ENCODE measurements at regions not wholly inside any gene's neighbourhood (a gene's known extent, or its start where the extent isn't known, plus 50 kb on each side); places are given as distances from the start of the nearest gene placed in this dataset.

DNA sequence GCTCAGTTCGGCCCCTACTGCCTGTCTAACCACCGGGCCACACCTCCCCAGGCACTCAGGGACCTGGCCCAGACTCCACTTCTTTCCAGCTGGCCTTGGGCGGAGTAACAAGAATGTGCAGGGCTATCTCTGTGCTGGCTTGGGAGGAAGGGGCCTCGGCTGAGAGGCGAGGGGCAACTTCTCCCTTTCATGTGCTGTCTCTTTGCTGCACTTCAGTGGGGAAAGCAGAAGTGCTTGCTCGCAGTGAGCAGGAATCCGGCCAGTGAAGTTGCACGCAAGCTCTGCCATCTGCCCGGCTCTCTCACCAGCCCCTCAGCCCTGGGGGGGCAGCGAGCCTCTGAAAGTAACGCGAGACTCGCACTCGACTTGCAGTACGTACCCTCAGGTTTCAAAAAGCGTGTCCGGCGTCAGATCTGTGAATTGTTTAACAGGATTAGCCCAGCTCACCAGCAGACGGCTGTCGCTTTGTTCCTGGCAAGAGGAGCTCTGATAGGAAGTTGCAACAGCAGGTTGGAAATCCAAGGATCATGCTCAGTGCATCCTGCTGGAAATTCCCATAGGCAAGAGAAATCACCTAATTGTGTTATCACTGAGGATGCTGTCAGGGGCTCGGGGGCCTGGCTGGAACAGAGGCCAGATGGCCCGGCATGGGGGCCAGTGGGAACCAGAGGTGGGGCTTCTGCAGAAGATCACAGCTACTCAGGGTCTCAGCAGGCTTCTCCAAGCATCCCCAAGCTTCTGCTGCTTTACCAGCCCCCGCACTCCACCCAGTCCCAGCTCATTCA, 221.1 kb downstream of the NPHP4 start:
- Histone ChIP-seq H3K4me1 (ENCODE audit: control insufficient read depth in 2 of 2, insufficient read depth in 2 of 2, low read length in 2 of 2) (no peaks in the 10 kb centered on the region), H3K79me2 (ENCODE audit: control insufficient read depth, insufficient read depth, low read length) (no peaks in the 10 kb centered on the region), H3K9ac (ENCODE audit: low read length) (no peak overlapping the region), H3K27ac (ENCODE audit: low read length in 2 of 2) (no peak overlapping the region), H4K20me1 (ENCODE audit: control insufficient read depth, insufficient read depth, low read length, poor library complexity, severe bottlenecking) (no peaks in the 10 kb centered on the region), H3K4me2 (replicated peaks; ENCODE audit: low read depth, low read length, poor library complexity, severe bottlenecking) (no peak overlapping the region), H2AFZ (ENCODE audit: insufficient read depth, low read depth, low read length, poor library complexity, severe bottlenecking) (no peak overlapping the region), H3K36me3 (replicated peaks in 1 of 2; ENCODE audit: control extremely low read depth in 1 of 2, control insufficient read depth in 1 of 2, extremely low read depth in 1 of 2, insufficient read depth in 2 of 2, low read length in 1 of 2) (no peaks in the 10 kb centered on the region), H3K27me3 (replicated peaks in 1 of 4; ENCODE audit: control extremely low read depth in 1 of 4, control insufficient read depth in 3 of 4, insufficient read depth in 4 of 4, low read length in 3 of 4) (no peaks in the 10 kb centered on the region), H3K9me3 (ENCODE audit: control extremely low read depth in 1 of 3, control insufficient read depth in 2 of 3, insufficient read depth in 1 of 3, low read length in 2 of 3) (no peaks in the 10 kb centered on the region), H3K4me3 (ENCODE audit: control extremely low read depth in 1 of 5, extremely low read depth in 1 of 5, insufficient read depth in 1 of 5, low read depth in 2 of 5, low read length in 4 of 5) (no peak overlapping the region)
- TF ChIP-seq, protein P1, sequence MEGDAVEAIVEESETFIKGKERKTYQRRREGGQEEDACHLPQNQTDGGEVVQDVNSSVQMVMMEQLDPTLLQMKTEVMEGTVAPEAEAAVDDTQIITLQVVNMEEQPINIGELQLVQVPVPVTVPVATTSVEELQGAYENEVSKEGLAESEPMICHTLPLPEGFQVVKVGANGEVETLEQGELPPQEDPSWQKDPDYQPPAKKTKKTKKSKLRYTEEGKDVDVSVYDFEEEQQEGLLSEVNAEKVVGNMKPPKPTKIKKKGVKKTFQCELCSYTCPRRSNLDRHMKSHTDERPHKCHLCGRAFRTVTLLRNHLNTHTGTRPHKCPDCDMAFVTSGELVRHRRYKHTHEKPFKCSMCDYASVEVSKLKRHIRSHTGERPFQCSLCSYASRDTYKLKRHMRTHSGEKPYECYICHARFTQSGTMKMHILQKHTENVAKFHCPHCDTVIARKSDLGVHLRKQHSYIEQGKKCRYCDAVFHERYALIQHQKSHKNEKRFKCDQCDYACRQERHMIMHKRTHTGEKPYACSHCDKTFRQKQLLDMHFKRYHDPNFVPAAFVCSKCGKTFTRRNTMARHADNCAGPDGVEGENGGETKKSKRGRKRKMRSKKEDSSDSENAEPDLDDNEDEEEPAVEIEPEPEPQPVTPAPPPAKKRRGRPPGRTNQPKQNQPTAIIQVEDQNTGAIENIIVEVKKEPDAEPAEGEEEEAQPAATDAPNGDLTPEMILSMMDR (IDR thresholded peaks at IDR 0.05), result no peak
- TF ChIP-seq EZH2 (IDR thresholded peaks at IDR 0.05; ENCODE audit: borderline replicate concordance, insufficient read depth, low read depth, low read length, poor library complexity, severe bottlenecking), result no peak
- ATAC-seq (ENCODE audit: low read depth), result no peak
- DNase-seq, result no peak
- WGBS (ENCODE audit: insufficient coverage), result 13% methylated on average over 23 of the region's 23 CpGs
- Mint-ChIP-seq H3K4me1 (no peaks in the 10 kb centered on the region), H3K9me3 (ENCODE audit: insufficient read depth) (no peaks in the 10 kb centered on the region), H3K27me3 (peaks cover 16% of the 10 kb centered on the region), H3K27ac (no peak overlapping the region), H3K4me3 (no peak overlapping the region)
- intact Hi-C loops (cut with micrococcal nuclease), result no loop called here
- POLR2A ChIA-PET, result no interaction called here
- CTCF ChIA-PET, result no interaction called here

DNA sequence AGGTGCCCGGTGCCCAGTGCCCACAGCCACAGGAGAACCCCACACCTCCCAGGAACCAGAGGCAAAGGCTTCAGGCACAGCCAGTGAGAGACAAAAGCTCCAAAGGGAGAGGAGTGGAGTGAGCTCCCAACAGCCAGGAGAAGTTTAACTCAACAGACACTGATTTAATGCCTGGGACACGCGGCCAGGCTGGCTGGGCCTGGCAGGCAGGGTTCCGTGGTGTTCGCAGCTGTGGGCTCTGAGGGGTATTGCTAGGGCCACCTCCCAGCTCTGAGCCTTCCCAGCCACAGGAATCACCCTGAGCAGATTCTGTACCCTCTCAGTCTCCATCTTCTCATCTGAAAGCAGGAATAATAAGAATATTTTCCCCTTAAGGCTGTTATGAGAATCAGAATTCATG, 222.5 kb downstream of the NPHP4 start:
- 97% methylated on average over 4 of the region's 5 CpGs for WGBS (ENCODE audit: insufficient coverage)
- no peaks in the 10 kb centered on the region for H3K36me3 ChIP-seq (replicated peaks in 1 of 2; ENCODE audit: control extremely low read depth in 1 of 2, control insufficient read depth in 1 of 2, extremely low read depth in 1 of 2, insufficient read depth in 2 of 2, low read length in 1 of 2)
- H3K4me2 ChIP-seq (replicated peaks; ENCODE audit: low read depth, low read length, poor library complexity, severe bottlenecking), result no peak overlapping the region
- H3K9me3 ChIP-seq (ENCODE audit: control extremely low read depth in 1 of 3, control insufficient read depth in 2 of 3, insufficient read depth in 1 of 3, low read length in 2 of 3), result peaks cover 0 to 4% (median 0%) of the 10 kb centered on the region in 3 donors
- Mint-ChIP-seq H3K4me1 (no peaks in the 10 kb centered on the region), H3K9me3 (ENCODE audit: insufficient read depth) (no peaks in the 10 kb centered on the region), H3K4me3 (no peak overlapping the region), H3K27me3 (peaks cover 20% of the 10 kb centered on the region), H3K27ac (no peak overlapping the region)
- H3K79me2 ChIP-seq (ENCODE audit: control insufficient read depth, insufficient read depth, low read length), result no peaks in the 10 kb centered on the region
- DNase-seq (no peak), ATAC-seq (ENCODE audit: low read depth) (no peak)
- TF ChIP-seq EZH2 (IDR thresholded peaks at IDR 0.05; ENCODE audit: borderline replicate concordance, insufficient read depth, low read depth, low read length, poor library complexity, severe bottlenecking), result no peak
- TF ChIP-seq, protein P1 (IDR thresholded peaks at IDR 0.05), result no peak
- H3K4me3 ChIP-seq (ENCODE audit: control extremely low read depth in 1 of 5, extremely low read depth in 1 of 5, insufficient read depth in 1 of 5, low read depth in 2 of 5, low read length in 4 of 5), result no peak overlapping the region
- peaks cover 0 to 3% (median 0%) of the 10 kb centered on the region in 4 experiments for H3K27me3 ChIP-seq (replicated peaks in 1 of 4; ENCODE audit: control extremely low read depth in 1 of 4, control insufficient read depth in 3 of 4, insufficient read depth in 4 of 4, low read length in 3 of 4)
- H4K20me1 ChIP-seq (ENCODE audit: control insufficient read depth, insufficient read depth, low read length, poor library complexity, severe bottlenecking), result no peaks in the 10 kb centered on the region
- no peak overlapping the region for H2AFZ ChIP-seq (ENCODE audit: insufficient read depth, low read depth, low read length, poor library complexity, severe bottlenecking)
- intact Hi-C loops (cut with micrococcal nuclease), result no loop called here
- H3K4me1 ChIP-seq (ENCODE audit: control insufficient read depth in 2 of 2, insufficient read depth in 2 of 2, low read length in 2 of 2), result no peaks in the 10 kb centered on the region
- POLR2A ChIA-PET, result no interaction called here
- no peak overlapping the region for H3K9ac ChIP-seq (ENCODE audit: low read length)
- no peak overlapping the region for H3K27ac ChIP-seq (ENCODE audit: low read length in 2 of 2)
- CTCF ChIA-PET, result no interaction called here
